GM06990 (cell line): ENCODE measurements at regions not wholly inside any gene's neighbourhood (a gene's known extent, or its start where the extent isn't known, plus 50 kb on each side); places are given as distances from the start of the nearest gene placed in this dataset.

Source experiments
- DNase-seq: peaks from one replicate; pipeline ENCODE4 v3.0.0-alpha.2; 2011; ENCODE audit not compliant: insufficient read length; ENCODE audit errors: extremely low read depth
- H3K27me3 ChIP-seq: replicated peaks from 2 replicates; pipeline ENCODE4 v1.6.0; 2011; ENCODE audit warnings: low read length; ENCODE audit not compliant: control insufficient read depth, insufficient read depth
- H3K36me3 ChIP-seq: 2 replicates; pipeline ENCODE4 v1.5.1; 2011; ENCODE audit warnings: low read length; ENCODE audit not compliant: control insufficient read depth, insufficient read depth
- H3K4me3 ChIP-seq: replicated peaks from 2 replicates; pipeline ENCODE4 v1.5.1; 2011; ENCODE audit warnings: low read depth, mild to moderate bottlenecking, control low read depth, low read length
- TF ChIP-seq, protein P1 (sequence below): IDR thresholded peaks from 2 replicates; pipeline ENCODE4 v1.5.1; 2011; ENCODE audit warnings: low read length, control low read depth, mild to moderate bottlenecking, inconsistent platforms; ENCODE audit not compliant: insufficient read depth, poor library complexity, severe bottlenecking

DNA sequence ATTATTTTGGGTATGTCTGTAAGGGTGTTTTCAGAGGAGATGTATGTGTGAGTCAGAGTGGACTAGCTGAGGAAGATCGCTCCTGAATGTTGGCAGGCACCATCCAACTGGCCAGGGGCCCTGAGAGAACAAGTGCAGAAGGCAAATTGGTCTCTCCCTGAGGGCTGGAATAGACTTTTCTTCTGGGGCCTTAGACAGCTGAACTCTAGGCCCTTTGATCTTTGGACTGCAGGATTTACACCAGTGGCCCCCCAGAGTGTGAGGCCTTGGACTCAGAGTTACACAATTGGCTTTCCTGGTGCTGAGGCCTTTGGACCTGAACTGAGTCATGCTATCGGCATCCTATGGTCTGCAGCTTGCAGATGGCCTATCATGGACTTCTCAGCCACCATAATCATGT is 217.2 kb downstream of the REEP3 start:
- DNase-seq = no peak

DNA sequence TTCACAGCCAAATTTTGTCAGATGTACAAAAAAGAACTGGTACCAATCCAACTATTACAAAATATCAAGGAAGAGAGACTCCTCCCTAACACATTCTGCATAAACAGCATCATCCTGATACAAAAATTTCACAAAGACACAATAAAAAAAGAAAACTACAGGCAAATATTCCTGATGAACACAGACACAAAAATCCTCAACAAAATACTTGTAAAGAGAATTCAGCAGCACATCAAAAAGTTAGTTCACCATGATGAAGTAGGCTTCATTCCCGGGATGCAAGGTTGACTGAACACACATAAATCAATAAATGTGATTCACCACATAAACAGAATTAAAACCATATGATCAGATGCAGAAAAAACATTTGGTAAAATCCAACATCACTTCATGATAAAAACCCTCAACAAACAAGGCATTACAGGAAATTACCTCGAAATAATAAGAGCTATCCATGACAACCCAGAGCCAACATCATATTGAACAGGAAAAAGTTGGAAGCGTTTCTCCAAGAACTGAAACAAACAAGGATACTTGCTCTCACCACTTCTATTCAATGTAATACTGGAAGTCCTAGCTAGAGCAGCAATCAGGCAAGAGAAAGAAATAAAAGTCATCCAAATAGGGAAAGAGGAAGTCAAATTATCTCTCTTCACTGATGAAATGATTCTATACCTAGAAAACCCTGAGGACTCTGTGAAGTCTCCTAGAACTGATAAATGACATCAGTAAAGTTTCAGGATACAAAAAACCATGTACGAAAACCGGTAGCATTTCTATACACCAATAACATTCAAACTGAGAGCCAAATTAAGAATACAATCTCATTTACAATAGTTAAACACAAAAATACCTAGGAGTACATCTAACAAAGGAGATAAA is 223.1 kb downstream of the REEP3 start:
- Histone ChIP-seq H3K4me3 (no peak overlapping the region), H3K36me3 (no peaks in the 10 kb centered on the region), H3K27me3 (no peaks in the 10 kb centered on the region)
- TF ChIP-seq, protein P1, sequence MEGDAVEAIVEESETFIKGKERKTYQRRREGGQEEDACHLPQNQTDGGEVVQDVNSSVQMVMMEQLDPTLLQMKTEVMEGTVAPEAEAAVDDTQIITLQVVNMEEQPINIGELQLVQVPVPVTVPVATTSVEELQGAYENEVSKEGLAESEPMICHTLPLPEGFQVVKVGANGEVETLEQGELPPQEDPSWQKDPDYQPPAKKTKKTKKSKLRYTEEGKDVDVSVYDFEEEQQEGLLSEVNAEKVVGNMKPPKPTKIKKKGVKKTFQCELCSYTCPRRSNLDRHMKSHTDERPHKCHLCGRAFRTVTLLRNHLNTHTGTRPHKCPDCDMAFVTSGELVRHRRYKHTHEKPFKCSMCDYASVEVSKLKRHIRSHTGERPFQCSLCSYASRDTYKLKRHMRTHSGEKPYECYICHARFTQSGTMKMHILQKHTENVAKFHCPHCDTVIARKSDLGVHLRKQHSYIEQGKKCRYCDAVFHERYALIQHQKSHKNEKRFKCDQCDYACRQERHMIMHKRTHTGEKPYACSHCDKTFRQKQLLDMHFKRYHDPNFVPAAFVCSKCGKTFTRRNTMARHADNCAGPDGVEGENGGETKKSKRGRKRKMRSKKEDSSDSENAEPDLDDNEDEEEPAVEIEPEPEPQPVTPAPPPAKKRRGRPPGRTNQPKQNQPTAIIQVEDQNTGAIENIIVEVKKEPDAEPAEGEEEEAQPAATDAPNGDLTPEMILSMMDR = no peak
- DNase-seq = no peak

More for the DNA sequence above, 217.2 kb downstream of the REEP3 start:
- Histone ChIP-seq H3K27me3 (no peaks in the 10 kb centered on the region), H3K36me3 (no peaks in the 10 kb centered on the region), H3K4me3 (no peak overlapping the region)
- TF ChIP-seq, protein P1 = no peak

DNA sequence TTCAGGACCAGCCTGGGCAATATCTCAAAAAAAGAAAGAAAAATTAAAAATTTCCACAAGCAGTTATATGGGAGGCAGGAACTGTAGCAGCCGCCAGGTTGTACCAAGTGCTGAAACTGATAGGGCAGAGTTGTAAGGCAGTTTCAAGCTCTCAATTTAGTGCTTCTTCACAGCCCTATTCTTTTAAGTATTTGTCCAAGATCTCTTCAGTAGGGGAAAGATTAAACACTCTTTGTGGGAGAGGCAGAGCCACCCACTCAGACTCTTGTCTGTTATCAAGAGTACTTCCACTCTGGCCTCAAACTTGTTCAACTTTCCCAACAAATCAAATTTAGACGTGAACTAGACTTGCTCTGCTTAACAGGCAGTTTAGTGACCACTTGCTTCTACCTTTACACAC is 228.7 kb downstream of the REEP3 start:
- Histone ChIP-seq H3K4me3 (no peak overlapping the region), H3K36me3 (no peaks in the 10 kb centered on the region), H3K27me3 (no peaks in the 10 kb centered on the region)
- TF ChIP-seq, protein P1 = no peak
- DNase-seq = no peak

DNA sequence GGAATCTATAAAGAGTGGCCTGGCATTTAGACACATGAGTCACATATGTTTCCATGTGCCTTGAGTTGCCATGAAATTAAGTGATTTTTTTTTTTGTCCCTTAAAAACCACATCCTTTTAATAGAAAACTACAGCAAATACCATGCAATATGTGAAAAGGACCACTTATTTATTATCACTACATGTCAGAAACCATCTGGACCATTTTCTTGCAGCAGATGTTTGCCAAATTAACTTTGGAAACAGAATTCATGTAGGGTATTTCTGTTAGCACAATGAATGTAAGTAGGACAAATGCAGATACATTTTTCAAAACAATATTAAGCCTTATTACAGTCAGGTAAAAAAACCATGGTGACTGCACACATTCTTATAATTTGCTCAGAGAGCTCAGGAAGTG is 230.6 kb downstream of the REEP3 start:
- Histone ChIP-seq H3K36me3 (no peaks in the 10 kb centered on the region), H3K27me3 (no peaks in the 10 kb centered on the region)
- DNase-seq = no peak

DNA sequence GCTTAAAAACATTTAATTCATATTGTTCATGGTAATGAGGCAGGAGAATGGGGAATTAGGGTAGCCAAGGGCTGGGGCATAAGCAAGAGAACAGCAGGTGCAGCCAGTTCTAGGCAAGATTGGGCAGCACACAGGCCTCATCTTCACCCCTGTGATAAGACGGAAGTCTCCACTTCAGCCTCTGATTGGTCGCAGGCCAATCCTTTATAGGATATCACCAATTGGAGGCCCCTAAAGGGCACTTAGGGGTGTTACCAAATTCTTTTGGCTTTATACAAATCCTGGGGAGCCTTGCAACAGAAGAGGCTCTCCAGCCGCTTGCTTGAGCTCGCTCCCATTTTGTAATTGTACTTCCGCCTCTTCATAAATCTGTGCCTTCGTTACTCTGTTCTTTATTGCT is 231.1 kb downstream of the REEP3 start:
- Histone ChIP-seq H3K27me3 (no peaks in the 10 kb centered on the region), H3K36me3 (no peaks in the 10 kb centered on the region), H3K4me3 (no peak overlapping the region)
- DNase-seq = no peak
- TF ChIP-seq, protein P1 = no peak

More for the DNA sequence above, 230.6 kb downstream of the REEP3 start:
- no peak overlapping the region for H3K4me3 ChIP-seq
- TF ChIP-seq, protein P1 = no peak
